Activated CD4-positive, alpha-beta T cell treated with anti-CD3 and anti-CD28 coated beads, Interleukin-2, Interleukin-6, amounts not matched to agents 100 ng/mL and 50 ng/mL, durations not matched to agents 16 hours and 8 hours (primary cell): ENCODE measurements at regions not wholly inside any gene's neighbourhood (a gene's known extent, or its start where the extent isn't known, plus 50 kb on each side); places are given as distances from the start of the nearest gene placed in this dataset.
"Not testable (repeated sequence)": the region's sequence is repeated elsewhere in the genome, so short reads cannot be mapped to it uniquely, and the experiment has no call there.

Experiments used
- DNase-seq: peaks from one replicate; pipeline ENCODE4 v3.0.0-alpha.2; 2020

GRCh38 chr17:21470422-21470821, 94.3 kb downstream of the KCNJ12 start:
- not testable (repeated sequence) for DNase-seq

- DNase-seq = no peak
Observed at GRCh38 chr17:21470861-21471260, 94.7 kb downstream of the KCNJ12 start.

- no peak for DNase-seq
Observed at GRCh38 chr17:21474815-21475214, 98.7 kb downstream of the KCNJ12 start.

- DNase-seq = no peak
Observed at GRCh38 chr17:21475571-21475970, 99.4 kb downstream of the KCNJ12 start.

GRCh38 chr17:21476867-21477266, 100.7 kb downstream of the KCNJ12 start:
- DNase-seq = no peak

- DNase-seq = no peak
Observed at GRCh38 chr17:21482189-21482865, 106.2 kb downstream of the KCNJ12 start.

- not testable (repeated sequence) for DNase-seq
Observed at GRCh38 chr17:21488043-21488442, 111.9 kb downstream of the KCNJ12 start.

GRCh38 chr17:21493993-21494392, 117.8 kb downstream of the KCNJ12 start:
- no peak for DNase-seq

GRCh38 chr17:21495281-21495680, 119.1 kb downstream of the KCNJ12 start:
- no peak for DNase-seq

GRCh38 chr17:21500064-21500463, 123.9 kb downstream of the KCNJ12 start:
- DNase-seq = no peak

GRCh38 chr17:21501927-21502700, 126.0 kb downstream of the KCNJ12 start:
- not testable (repeated sequence) for DNase-seq

GRCh38 chr17:21505819-21506815, 130.0 kb downstream of the KCNJ12 start:
- no peak for DNase-seq

GRCh38 chr17:21507806-21508205, 131.6 kb downstream of the KCNJ12 start:
- DNase-seq = not testable (repeated sequence)

GRCh38 chr17:21508211-21508610, 132.1 kb downstream of the KCNJ12 start:
- DNase-seq = no peak

GRCh38 chr17:21509356-21509755, 133.2 kb downstream of the KCNJ12 start:
- not testable (repeated sequence) for DNase-seq

- DNase-seq = no peak
Observed at GRCh38 chr17:21510686-21511362, 134.7 kb downstream of the KCNJ12 start.

- peak; percentile 69 for DNase-seq
Observed at GRCh38 chr17:21511363-21512195, 135.4 kb downstream of the KCNJ12 start.

GRCh38 chr17:21512307-21513011, 136.3 kb downstream of the KCNJ12 start:
- no peak for DNase-seq

- peak; percentile 81 for DNase-seq
Observed at GRCh38 chr17:21513012-21513570, 136.9 kb downstream of the KCNJ12 start.

- not testable (repeated sequence) for DNase-seq
Observed at GRCh38 chr17:21514567-21514966, 138.4 kb downstream of the KCNJ12 start.
